HG03095 (cell line): ENCODE measurements at regions not wholly inside any gene's neighbourhood (a gene's known extent, or its start where the extent isn't known, plus 50 kb on each side); places are given as distances from the start of the nearest gene placed in this dataset.

Experiments
- ATAC-seq: cut with Tn5 transposase; IDR thresholded peaks from one replicate; pipeline ENCODE4 v1.9.1; 2021; ENCODE audit warnings: moderate library complexity; ENCODE audit not compliant: unreplicated experiment

DNA sequence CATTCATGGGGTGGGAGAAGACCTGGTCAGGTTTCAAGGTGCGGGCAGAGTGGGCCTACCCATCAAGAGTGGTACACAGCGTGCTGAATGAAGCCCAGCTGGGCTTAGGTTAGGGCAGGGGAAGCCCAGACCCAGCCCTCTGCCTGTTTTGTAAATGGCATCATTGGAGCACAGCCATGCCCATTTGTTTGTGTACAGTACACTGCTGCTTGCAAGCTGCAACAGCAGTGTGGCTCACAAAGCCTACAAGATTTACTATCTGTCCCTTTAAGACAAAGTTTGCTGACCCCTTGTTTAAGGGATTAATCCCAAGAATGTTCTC lies 230.1 kb upstream of the TNRC6C start:
- no peak for ATAC-seq

GRCh38 chr17:77728871-77729270 lies 229.6 kb upstream of the TNRC6C start:
- no peak for ATAC-seq

- no peak for ATAC-seq
Observed at GRCh38 chr17:77729587-77729986, 228.9 kb upstream of the TNRC6C start.

DNA sequence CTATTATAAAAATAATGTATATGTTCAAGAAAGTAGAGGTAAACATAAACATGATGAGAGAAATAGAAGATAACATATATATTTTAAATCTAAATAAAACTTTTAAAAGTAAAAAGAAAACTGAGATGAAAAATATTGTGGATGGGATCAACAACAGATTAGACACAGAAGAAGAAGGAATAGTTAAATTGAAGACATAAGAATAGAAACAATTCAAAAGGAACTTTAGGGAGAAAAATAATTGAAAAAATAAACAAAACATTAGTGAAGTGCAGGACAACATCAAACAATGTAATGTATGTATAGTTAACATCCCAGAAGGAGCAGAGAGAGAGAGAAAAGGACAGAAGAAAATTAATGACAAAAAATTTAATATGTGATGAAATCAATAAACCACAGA lies 228.1 kb upstream of the TNRC6C start:
- no peak for ATAC-seq

DNA sequence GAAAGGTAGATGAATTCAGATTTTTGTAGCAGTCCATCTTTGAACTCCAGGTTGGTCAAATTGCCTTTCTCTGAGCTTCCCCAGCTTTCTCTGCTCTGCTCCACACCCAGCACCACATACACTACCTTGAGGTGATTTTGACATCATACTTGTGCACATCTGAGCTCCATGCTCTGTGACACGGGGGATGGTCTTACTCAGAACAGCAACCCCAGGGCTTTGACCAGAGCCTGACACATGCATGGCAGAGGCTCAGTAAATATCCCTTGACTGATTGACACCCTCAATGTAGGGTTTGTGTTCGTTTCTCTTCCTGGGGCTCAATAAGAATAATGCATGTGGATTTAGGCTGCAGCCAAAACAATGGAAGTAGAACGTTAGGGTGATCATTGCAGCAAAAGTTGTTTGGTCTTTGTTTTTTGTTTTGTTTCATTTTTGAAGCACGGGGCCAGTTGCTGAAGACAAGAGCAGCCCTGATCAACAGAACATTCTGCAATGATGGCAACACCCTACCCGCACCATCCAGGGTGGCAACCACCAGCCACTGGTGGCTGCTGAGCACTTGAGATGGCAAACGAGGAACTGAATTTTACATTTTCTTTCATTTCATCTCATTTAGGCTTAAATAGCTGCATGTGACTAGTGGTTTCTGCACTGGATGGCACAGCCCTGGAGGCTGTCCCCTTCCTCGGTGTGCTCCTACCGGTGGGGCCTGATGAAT lies 224.8 kb upstream of the TNRC6C start:
- ATAC-seq = no peak

- no peak for ATAC-seq
Observed at GRCh38 chr17:77734371-77735080, 224.0 kb upstream of the TNRC6C start.

- ATAC-seq = no peak
Observed at GRCh38 chr17:77735081-77735565, 223.4 kb upstream of the TNRC6C start.

GRCh38 chr17:77735566-77736198 lies 222.8 kb upstream of the TNRC6C start:
- ATAC-seq = no peak

DNA sequence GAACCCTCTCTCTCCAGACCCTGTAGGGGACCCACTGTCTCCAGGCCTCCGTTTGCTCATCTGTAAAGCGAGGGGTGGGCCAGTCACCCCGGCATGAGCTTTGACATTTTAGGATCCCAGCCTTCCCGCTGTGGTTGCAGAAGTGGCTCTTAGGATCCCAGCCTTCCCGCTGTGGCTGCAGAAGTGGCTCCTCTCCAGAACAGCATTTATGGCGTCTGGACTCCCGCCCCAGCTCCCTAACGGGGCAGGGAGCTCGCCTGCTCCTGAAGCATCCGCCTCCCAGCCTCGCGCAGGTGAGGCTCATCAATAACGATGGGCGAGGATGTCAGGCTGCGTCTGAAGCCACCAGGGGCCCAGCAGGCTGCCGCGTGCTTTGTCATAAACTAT lies 222.3 kb upstream of the TNRC6C start:
- ATAC-seq = no peak

DNA sequence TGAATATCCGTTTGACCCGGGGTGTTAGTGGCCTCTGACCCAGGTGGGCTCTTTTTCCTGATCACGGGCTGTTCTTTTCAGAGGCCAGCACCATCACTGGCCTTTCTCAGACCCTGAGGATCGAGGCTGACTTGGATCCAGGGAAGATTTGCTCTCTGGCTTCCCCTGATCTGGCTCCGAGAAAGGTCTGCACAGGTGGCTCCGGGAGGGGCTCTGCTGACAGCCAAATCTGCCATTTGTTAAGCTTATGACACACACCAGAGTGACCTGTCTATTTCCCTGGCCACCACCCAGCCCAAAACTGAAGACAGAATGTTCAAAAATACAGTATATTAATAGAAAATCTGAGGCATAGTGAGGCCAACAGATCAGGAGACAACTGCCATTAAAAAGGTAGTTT lies 221.8 kb upstream of the TNRC6C start:
- no peak for ATAC-seq

DNA sequence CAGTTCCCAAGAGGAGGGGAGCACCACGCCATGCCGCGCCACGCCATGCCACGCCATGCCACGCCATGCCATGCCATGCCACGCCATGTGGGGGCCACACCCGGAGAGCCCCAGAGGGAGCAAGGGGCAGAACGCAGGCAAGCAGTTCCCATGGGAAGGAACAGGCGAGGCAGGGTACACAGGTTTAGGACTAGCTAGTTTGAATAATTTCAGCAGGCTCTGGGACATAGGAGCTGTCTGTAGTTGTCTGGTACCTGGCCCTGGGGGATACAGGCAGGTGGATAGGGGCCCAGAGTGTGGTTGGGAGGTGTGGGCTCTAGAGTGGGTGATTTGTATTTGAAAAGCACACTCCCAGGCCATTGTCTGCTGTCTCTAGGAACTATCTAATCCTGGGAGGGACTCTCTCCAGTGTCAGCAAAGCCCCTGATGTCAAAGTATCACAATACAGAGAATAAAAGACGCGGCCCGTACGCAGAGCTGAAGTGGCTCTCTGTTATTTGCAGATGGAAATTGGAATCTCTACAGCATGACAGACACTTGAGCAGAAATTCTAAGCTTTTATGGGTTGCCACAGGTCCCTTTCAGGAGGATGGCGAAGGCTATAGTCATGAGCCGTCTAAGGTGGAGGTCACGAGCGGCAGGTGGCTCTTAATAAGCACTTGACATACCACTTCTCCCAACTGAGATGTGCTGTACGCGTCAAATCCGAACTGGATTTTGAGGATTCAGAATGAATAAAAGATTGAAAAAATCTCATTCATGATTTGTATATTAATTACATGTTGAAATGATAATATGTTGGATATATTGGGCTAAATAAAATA lies 220.8 kb upstream of the TNRC6C start:
- no peak for ATAC-seq

- ATAC-seq = no peak
Observed at GRCh38 chr17:77738751-77739531, 219.6 kb upstream of the TNRC6C start.

DNA sequence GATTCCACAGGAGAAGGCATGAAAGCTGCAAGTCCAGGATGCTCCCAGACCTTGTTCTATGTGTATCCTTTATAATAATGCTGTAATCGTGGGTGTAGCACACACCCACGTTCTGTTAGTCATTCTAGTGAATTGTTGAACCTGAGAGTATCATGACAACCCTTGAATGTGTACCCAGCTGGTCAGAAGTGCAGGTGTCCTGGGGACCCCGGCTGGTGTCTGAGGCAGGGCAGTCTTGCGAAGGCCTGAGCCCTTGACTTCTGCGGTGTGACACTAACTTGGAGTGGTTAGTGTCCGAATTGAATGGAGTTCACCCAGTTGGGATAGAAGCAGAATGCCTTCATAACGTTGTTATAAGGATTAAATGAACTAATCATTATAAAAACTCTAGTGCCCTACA lies 218.0 kb upstream of the TNRC6C start:
- no peak for ATAC-seq

GRCh38 chr17:77741109-77741508 lies 217.4 kb upstream of the TNRC6C start:
- no peak for ATAC-seq

DNA sequence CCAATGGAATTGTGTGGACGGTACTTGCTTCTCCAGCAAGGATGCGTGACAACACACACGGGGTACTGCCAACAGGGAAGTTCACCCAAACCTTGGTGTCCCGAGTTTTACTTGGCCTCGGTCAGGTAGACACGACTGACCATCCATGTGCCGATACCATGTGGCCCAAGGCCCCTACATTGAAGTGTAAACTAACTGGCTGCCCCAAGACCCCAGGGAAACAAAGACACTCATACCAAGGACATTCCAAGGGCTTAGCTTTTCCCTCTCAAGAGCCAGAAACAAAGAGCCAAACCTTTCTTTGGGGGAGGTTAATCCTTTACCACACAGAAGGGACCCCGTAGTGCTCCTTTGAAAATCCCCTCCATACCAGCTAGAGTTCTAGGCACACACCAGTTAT lies 215.9 kb upstream of the TNRC6C start:
- ATAC-seq = no peak

- no peak for ATAC-seq
Observed at GRCh38 chr17:77744066-77744988, 214.2 kb upstream of the TNRC6C start.

DNA sequence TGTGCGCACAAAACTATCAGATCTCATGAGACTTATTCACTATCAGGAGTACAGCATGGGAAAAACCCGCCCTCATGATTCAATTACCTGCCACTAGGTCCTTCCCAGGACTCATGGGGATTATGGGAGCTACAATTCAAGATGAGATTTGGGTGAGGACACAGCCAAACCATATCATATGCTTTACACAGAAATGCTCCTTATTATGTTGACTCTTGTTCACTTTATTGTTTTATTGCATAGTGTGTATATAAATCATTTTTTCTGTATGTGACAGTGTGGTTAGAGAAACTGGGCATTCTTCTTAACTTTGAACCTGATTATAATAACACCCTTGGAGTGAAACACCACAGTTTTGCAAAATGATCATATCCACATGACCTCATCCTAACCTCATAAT lies 212.8 kb upstream of the TNRC6C start:
- no peak for ATAC-seq

DNA sequence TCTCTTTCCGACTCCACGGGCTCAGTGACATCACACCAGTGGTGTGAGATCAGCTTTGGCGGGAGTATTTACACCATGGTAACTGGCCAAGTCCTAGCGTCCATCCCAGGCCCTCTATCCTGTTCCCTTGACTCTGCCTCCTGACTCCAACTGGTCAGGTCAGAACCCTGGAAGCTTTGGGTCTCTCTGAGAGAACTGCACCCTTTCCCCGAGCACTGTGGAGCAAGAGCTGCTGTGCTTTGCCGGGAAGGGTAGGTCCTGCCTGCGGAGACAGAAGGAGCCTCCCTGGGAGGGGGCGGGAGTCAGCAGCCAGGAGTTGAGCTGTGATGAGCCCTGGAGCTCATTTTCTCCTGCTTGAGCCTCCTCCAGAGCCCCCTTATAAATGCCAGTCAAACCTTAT lies 212.1 kb upstream of the TNRC6C start:
- no peak for ATAC-seq

DNA sequence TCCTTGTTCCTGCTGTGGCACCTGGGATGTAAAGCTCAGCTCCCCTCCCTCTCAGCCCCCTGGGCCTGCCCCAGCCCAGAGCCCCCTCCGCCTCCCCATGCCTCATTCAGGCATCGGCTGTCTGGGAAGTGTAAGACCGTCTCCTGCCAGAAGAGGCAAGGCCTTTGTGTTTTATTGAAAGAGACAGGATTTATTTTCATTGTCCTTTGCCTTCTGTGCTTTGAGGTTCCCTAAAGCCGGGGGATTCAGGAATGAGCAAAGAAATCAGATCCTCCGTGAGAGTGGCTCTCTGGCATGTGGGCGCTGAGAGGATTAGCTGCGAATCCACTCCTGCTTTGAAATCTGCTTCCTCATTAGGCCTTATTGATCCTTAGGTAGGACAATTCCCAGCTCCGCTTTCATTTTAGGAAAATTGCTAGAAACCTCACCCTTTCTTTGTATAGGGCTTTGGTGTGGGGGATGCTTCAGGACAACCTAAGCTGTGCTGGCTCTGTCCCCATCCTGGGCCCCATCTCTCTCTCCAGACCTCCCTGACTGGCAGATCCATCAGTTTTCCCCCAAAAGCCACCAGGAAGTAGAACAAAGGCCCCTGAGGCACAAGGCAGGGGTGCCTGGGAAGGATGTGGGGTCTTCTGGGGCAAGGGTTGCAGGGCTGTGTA lies 211.5 kb upstream of the TNRC6C start:
- ATAC-seq = no peak
